ENCODE measurements at regions not wholly inside any gene's neighbourhood (a gene's known extent, or its start where the extent isn't known, plus 50 kb on each side); places are given as distances from the start of the nearest gene placed in this dataset.

DNA sequence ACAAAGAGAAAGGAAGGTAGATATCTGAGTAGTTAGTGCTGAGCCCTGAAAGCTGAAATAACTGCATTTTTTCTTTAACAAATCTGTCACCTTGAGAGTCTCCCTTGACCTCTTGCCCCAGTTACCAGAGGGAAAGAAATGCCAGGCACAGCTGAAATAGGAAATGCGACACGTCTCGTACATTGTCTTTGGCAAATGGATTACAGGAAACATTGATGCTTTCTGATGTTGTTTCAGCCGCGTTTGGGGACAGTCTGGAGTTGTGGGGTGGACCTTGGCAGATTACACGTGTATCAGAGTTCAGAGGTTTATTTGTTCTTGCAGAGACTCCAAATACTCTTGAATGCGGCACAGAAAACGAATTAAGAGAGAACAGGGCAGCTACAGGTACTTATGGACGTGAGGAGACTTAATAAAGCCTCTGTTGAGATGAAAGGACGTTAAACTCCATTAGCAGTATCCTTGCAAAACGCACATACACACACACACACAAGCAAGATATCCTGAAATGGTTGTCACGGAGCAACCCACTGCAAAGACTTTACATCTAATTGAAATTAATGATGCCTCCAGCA is 272.8 kb upstream of the RORA start:
- ChIA-PET RAD21 (ENCODE audit: low non-redundant PET in 1 of 2, low total read pairs in 2 of 2, uncharacterized antibody in 2 of 2, unreplicated experiment in 2 of 2) (no interaction called here), POLR2A (no interaction called here), CTCF (no interaction called here)
- Histone ChIP-seq H3K9ac (ENCODE audit: low read length) (no peak overlapping the region), H2AFZ (ENCODE audit: low read depth, low read length, poor library complexity, severe bottlenecking) (no peak overlapping the region), H3K27me3 (ENCODE audit: insufficient read depth, low read length) (no peaks in the 10 kb centered on the region), H3K27ac (ENCODE audit: low read depth, low read length) (no peak overlapping the region), H3K9me3 (ENCODE audit: control insufficient read depth in 1 of 2, insufficient read depth in 1 of 2, low read depth in 1 of 2, low read length in 2 of 2) (no peaks in the 10 kb centered on the region; a peak in 1 of 4 replicates), H3K4me1 (ENCODE audit: control insufficient read depth in 1 of 2, insufficient read depth in 2 of 2, low read length in 2 of 2) (no peaks in the 10 kb centered on the region), H4K20me1 (ENCODE audit: insufficient read depth) (no peaks in the 10 kb centered on the region), H3K4me2 (ENCODE audit: low read length) (no peak overlapping the region), H3K36me3 (ENCODE audit: control insufficient read depth in 1 of 2, insufficient read depth in 2 of 2, low read length in 2 of 2) (no peaks in the 10 kb centered on the region), H3K9me2 (ENCODE audit: insufficient read depth) (no peaks in the 10 kb centered on the region), H3K4me3 (replicated peaks in 1 of 2; ENCODE audit: low read depth in 1 of 2, low read length in 2 of 2) (no peak overlapping the region), H3K79me2 (ENCODE audit: insufficient read depth, low read length) (no peaks in the 10 kb centered on the region)
- intact Hi-C loops (cut with micrococcal nuclease), result no loop called here
- ATAC-seq (no peak), DNase-seq (ENCODE audit: low read depth, low spot score) (no peak)
- no TSS peak for BruUV-seq (replicated peaks)
- TF ChIP-seq YY1 (IDR thresholded peaks at IDR 0.05; ENCODE audit: extremely low read depth, insufficient replicate concordance, low read depth, low read length), result no peak
- TF ChIP-seq ZFX (IDR thresholded peaks at IDR 0.05), result no peak
- TF ChIP-seq CTCF (IDR thresholded peaks at IDR 0.05 in 2 of 3, conservative IDR thresholded peaks at IDR 0.05 in 1 of 3; ENCODE audit: borderline replicate concordance in 1 of 3, insufficient read depth in 1 of 3, low read depth in 2 of 3, low read length in 2 of 3), result no peak
- TF ChIP-seq RAD21 (IDR thresholded peaks at IDR 0.05; ENCODE audit: low read depth), result no peak
- TF ChIP-seq JUND (IDR thresholded peaks at IDR 0.05), result no peak

DNA sequence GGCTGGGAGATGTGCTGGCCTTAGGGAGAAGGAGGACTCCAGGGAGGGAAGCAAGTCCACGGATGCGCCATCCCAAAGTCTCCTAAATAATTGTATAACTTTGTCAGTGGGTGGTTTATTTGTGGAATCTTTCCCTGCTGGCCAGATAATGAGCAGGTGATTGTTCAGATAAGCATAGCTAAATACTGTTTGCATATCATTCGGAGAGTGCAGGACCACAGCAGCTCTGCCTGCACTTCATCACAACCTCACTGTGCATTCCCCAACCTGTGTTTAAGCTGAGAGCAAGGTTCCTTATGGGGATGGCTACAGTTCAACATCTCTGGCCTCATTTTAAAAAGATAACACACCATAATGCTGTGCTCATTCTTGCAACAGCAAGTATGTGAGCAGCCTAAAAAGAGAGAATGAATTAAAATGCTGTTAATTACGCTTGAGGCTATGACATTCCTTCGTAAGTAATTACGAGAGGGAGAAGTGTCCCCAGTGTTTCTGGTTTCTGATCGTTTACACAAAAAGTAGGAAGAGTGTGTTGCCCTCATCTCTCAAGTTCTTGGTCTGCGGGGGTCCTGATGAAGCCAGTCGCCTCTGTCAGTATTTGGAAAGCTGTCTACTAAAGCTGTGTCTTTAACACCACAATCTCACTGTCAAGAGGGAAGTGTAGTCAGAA is 272.0 kb upstream of the RORA start:
- no peaks in the 10 kb centered on the region for H3K9me2 ChIP-seq (ENCODE audit: insufficient read depth)
- ChIA-PET RAD21 (ENCODE audit: low non-redundant PET in 1 of 2, low total read pairs in 2 of 2, uncharacterized antibody in 2 of 2, unreplicated experiment in 2 of 2) (no interaction called here), CTCF (no interaction called here), POLR2A (no interaction called here)
- H3K27ac ChIP-seq (ENCODE audit: low read depth, low read length), result no peak overlapping the region
- no TSS peak for BruUV-seq (replicated peaks)
- no peaks in the 10 kb centered on the region for H3K79me2 ChIP-seq (ENCODE audit: insufficient read depth, low read length)
- H3K4me1 ChIP-seq (ENCODE audit: control insufficient read depth in 1 of 2, insufficient read depth in 2 of 2, low read length in 2 of 2), result no peaks in the 10 kb centered on the region
- no peak for TF ChIP-seq SP1 (IDR thresholded peaks at IDR 0.05; ENCODE audit: low read depth)
- no peak for TF ChIP-seq RAD21 (IDR thresholded peaks at IDR 0.05; ENCODE audit: low read depth)
- no peaks in the 10 kb centered on the region; a peak in 1 of 4 replicates for H3K9me3 ChIP-seq (ENCODE audit: control insufficient read depth in 1 of 2, insufficient read depth in 1 of 2, low read depth in 1 of 2, low read length in 2 of 2)
- no peaks in the 10 kb centered on the region for H4K20me1 ChIP-seq (ENCODE audit: insufficient read depth)
- no peak overlapping the region for H3K4me3 ChIP-seq (replicated peaks in 1 of 2; ENCODE audit: low read depth in 1 of 2, low read length in 2 of 2)
- H3K9ac ChIP-seq (ENCODE audit: low read length), result no peak overlapping the region
- H2AFZ ChIP-seq (ENCODE audit: low read depth, low read length, poor library complexity, severe bottlenecking), result no peak overlapping the region
- DNase-seq (ENCODE audit: low read depth, low spot score) (no peak), ATAC-seq (no peak)
- H3K27me3 ChIP-seq (ENCODE audit: insufficient read depth, low read length), result no peaks in the 10 kb centered on the region
- H3K36me3 ChIP-seq (ENCODE audit: control insufficient read depth in 1 of 2, insufficient read depth in 2 of 2, low read length in 2 of 2), result no peaks in the 10 kb centered on the region
- no peak overlapping the region for H3K4me2 ChIP-seq (ENCODE audit: low read length)
- intact Hi-C loops (cut with micrococcal nuclease), result no loop called here
